ENCODE measurements at regions not wholly inside any gene's neighbourhood (a gene's known extent, or its start where the extent isn't known, plus 50 kb on each side); places are given as distances from the start of the nearest gene placed in this dataset.

GRCh38 chr20:18973529-18974173 is 160.1 kb downstream of the SCP2D1 start:
- TF ChIP-seq POLR2AphosphoS5 (IDR thresholded peaks at IDR 0.05) (peak in 1 of 3 donors; percentile 26), EP300 (IDR thresholded peaks at IDR 0.05) (no peak), POLR2A (IDR thresholded peaks at IDR 0.05) (no peak), CTCF (IDR thresholded peaks at IDR 0.05) (no peak)
- H3K27ac ChIP-seq: peak overlapping the region; percentile 42
- H3K36me3 ChIP-seq: no peaks in the 10 kb centered on the region
- H3K4me1 ChIP-seq: peaks cover 28% of the 10 kb centered on the region
- no peak overlapping the region for H3K4me3 ChIP-seq
- H3K27me3 ChIP-seq: no peaks in the 10 kb centered on the region
- no peaks in the 10 kb centered on the region for H3K9me3 ChIP-seq
- 32% methylated on average over 7 of the region's 7 CpGs for WGBS
- peak in 1 of 2 donors; percentile 83 for DNase-seq (ENCODE audit: low spot score in 2 of 2)

GRCh38 chr20:18974660-18975059 is 161.1 kb downstream of the SCP2D1 start:
- no peaks in the 10 kb centered on the region for H3K9me3 ChIP-seq

GRCh38 chr20:18977441-18977840 is 163.9 kb downstream of the SCP2D1 start:
- TF ChIP-seq EP300 (IDR thresholded peaks at IDR 0.05): no peak
- no peak for TF ChIP-seq CTCF (IDR thresholded peaks at IDR 0.05)
- no peak for TF ChIP-seq POLR2A (IDR thresholded peaks at IDR 0.05)
- TF ChIP-seq POLR2AphosphoS5 (IDR thresholded peaks at IDR 0.05): no peak

More at GRCh38 chr20:18974660-18975059, 161.1 kb downstream of the SCP2D1 start:
- H3K27me3 ChIP-seq: no peaks in the 10 kb centered on the region
- no peak for DNase-seq (ENCODE audit: low spot score in 2 of 2)
- H3K4me3 ChIP-seq: no peak overlapping the region
- H3K27ac ChIP-seq: no peak overlapping the region
- peaks cover 28% of the 10 kb centered on the region for H3K4me1 ChIP-seq
- H3K36me3 ChIP-seq: no peaks in the 10 kb centered on the region
- WGBS: 89% methylated on average over 1 of the region's 1 CpG
- no peak for TF ChIP-seq CTCF (IDR thresholded peaks at IDR 0.05)

DNA sequence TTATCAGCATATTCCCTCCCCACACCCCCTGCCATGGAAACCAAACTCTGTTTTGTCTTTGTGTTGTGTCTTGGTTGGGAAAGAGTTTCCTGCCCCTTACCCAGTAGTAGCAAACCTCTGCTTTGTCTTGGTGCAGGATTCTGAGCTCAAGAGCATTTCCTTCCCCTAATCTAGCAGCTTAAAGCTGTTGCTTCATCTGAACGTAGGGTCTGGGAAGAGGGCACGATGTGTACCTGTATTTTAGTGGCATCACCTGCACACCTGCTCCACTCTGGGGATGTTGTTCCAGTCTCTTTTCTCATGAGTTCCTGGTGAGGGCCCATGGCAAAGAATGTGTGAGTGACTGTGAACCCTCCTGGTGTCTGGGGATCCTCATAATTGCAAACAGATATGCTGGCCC is 164.7 kb downstream of the SCP2D1 start:
- Histone ChIP-seq H3K4me1 (peaks cover 8% of the 10 kb centered on the region), H3K27me3 (no peaks in the 10 kb centered on the region), H3K4me3 (no peak overlapping the region), H3K9me3 (no peaks in the 10 kb centered on the region), H3K36me3 (no peaks in the 10 kb centered on the region), H3K27ac (no peak overlapping the region)
- 91% methylated on average over 2 of the region's 2 CpGs for WGBS
- DNase-seq (ENCODE audit: low spot score in 2 of 2): no peak
- TF ChIP-seq EP300 (IDR thresholded peaks at IDR 0.05) (no peak), CTCF (IDR thresholded peaks at IDR 0.05) (no peak), POLR2A (IDR thresholded peaks at IDR 0.05) (no peak), POLR2AphosphoS5 (IDR thresholded peaks at IDR 0.05) (no peak)

More at GRCh38 chr20:18977441-18977840, 163.9 kb downstream of the SCP2D1 start:
- Histone ChIP-seq H3K4me1 (peaks cover 15% of the 10 kb centered on the region), H3K9me3 (no peaks in the 10 kb centered on the region), H3K27ac (no peak overlapping the region), H3K36me3 (no peaks in the 10 kb centered on the region), H3K27me3 (no peaks in the 10 kb centered on the region), H3K4me3 (no peak overlapping the region)
- DNase-seq (ENCODE audit: low spot score in 2 of 2): no peak
- WGBS: 65% methylated on average over 2 of the region's 2 CpGs

GRCh38 chr20:18979132-18979531 is 165.5 kb downstream of the SCP2D1 start:
- no peaks in the 10 kb centered on the region for H3K4me1 ChIP-seq
- 88% methylated on average over 1 of the region's 1 CpG for WGBS
- H3K27me3 ChIP-seq: no peaks in the 10 kb centered on the region
- no peaks in the 10 kb centered on the region for H3K9me3 ChIP-seq
- DNase-seq (ENCODE audit: low spot score in 2 of 2): no peak
- H3K4me3 ChIP-seq: no peak overlapping the region
- H3K27ac ChIP-seq: no peak overlapping the region
- H3K36me3 ChIP-seq: no peaks in the 10 kb centered on the region
- TF ChIP-seq EP300 (IDR thresholded peaks at IDR 0.05) (no peak), POLR2A (IDR thresholded peaks at IDR 0.05) (no peak), CTCF (IDR thresholded peaks at IDR 0.05) (no peak), POLR2AphosphoS5 (IDR thresholded peaks at IDR 0.05) (no peak)
